NCI-H82 (cell line): ENCODE measurements at regions not wholly inside any gene's neighbourhood (a gene's known extent, or its start where the extent isn't known, plus 50 kb on each side); places are given as distances from the start of the nearest gene placed in this dataset.
"Not testable (repeated sequence)": the region's sequence is repeated elsewhere in the genome, so short reads cannot be mapped to it uniquely, and the experiment has no call there.

ENCODE experiments used
- DNase-seq: peaks from one replicate; lab custom pipeline; 2025; lab: John Stamatoyannopoulos, UW

GRCh38 chr9:1871626-1872419 is 143.3 kb upstream of the SMARCA2 start:
- peak; percentile 0 for DNase-seq

- no peak for DNase-seq
These were observed 139.8 kb upstream of the SMARCA2 start for GRCh38 chr9:1875251-1875851.

- no peak for DNase-seq
These were observed 139.2 kb upstream of the SMARCA2 start for GRCh38 chr9:1875921-1876448.

- no peak for DNase-seq
These were observed 138.2 kb upstream of the SMARCA2 start for GRCh38 chr9:1876891-1877496.

- DNase-seq, result no peak
These were observed 137.2 kb upstream of the SMARCA2 start for GRCh38 chr9:1877951-1878350.

- DNase-seq, result no peak
These were observed 136.3 kb upstream of the SMARCA2 start for GRCh38 chr9:1878811-1879210.

- no peak for DNase-seq
These were observed 135.6 kb upstream of the SMARCA2 start for GRCh38 chr9:1879501-1879900.

- DNase-seq, result no peak
These were observed 135.0 kb upstream of the SMARCA2 start for GRCh38 chr9:1880038-1880565.

GRCh38 chr9:1881708-1882295 is 133.3 kb upstream of the SMARCA2 start:
- DNase-seq, result no peak

- DNase-seq, result no peak
These were observed 132.3 kb upstream of the SMARCA2 start for GRCh38 chr9:1882711-1883403.

- DNase-seq, result no peak
These were observed 124.9 kb upstream of the SMARCA2 start for GRCh38 chr9:1890201-1890600.

- no peak for DNase-seq
These were observed 124.3 kb upstream of the SMARCA2 start for GRCh38 chr9:1890816-1891215.

GRCh38 chr9:1903080-1903704 is 112.0 kb upstream of the SMARCA2 start:
- not testable (repeated sequence) for DNase-seq

- DNase-seq, result no peak
These were observed 107.7 kb upstream of the SMARCA2 start for GRCh38 chr9:1907465-1907864.

GRCh38 chr9:1909322-1909721 is 105.8 kb upstream of the SMARCA2 start:
- no peak for DNase-seq

GRCh38 chr9:1910269-1910811 is 104.8 kb upstream of the SMARCA2 start:
- no peak for DNase-seq

GRCh38 chr9:1913631-1914330 is 101.4 kb upstream of the SMARCA2 start:
- DNase-seq, result no peak

GRCh38 chr9:1916095-1916494 is 99.1 kb upstream of the SMARCA2 start:
- DNase-seq, result no peak

- DNase-seq, result no peak
These were observed 98.5 kb upstream of the SMARCA2 start for GRCh38 chr9:1916655-1917054.

GRCh38 chr9:1917396-1917935 is 97.7 kb upstream of the SMARCA2 start:
- DNase-seq, result no peak
